NCI-H82 treated with DMSO at 0.1 percent for 48 hours (cell line): ENCODE measurements at regions not wholly inside any gene's neighbourhood (a gene's known extent, or its start where the extent isn't known, plus 50 kb on each side); places are given as distances from the start of the nearest gene placed in this dataset.
A peak's percentile ranks its signal among the peaks of the same experiment; 100 is the strongest.
"Not testable (repeated sequence)": the region's sequence is repeated elsewhere in the genome, so short reads cannot be mapped to it uniquely, and the experiment has no call there.

Experiments used
- DNase-seq: peaks from one replicate; lab custom pipeline; 2025; ENCODE audit not compliant: unreplicated experiment; lab: John Stamatoyannopoulos, UW

DNA sequence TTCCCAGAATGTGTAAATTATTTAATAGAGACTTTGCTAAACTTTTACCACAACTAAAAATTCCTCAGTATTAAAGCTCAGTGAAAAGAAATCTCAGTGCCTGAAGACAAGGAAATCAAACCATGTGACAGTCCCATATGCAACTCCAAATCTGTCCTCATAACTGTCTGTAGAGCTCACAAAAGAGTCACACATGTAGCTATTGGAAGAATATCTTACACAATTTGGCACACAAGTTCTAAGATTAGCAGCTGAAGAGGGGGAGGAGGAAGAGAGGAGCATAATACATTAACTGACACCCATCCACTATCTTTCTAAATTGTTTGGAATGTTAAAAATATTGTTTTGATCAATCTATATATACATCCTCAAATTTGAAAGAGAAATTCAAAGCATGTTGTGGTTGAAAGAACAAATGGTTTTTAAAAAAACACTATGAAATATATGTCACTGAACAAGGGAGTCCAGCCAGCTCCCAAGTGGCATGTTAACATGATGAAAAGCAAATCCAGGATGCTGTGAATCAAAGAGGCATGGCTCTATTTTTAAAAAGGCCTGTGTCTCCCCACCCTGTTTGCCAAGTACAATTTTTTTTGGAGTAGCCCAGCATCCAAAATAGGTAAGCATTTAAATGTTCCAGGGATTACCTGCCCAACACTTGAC, 126.3 kb upstream of the NANOGP8 start:
- DNase-seq = no peak

DNA sequence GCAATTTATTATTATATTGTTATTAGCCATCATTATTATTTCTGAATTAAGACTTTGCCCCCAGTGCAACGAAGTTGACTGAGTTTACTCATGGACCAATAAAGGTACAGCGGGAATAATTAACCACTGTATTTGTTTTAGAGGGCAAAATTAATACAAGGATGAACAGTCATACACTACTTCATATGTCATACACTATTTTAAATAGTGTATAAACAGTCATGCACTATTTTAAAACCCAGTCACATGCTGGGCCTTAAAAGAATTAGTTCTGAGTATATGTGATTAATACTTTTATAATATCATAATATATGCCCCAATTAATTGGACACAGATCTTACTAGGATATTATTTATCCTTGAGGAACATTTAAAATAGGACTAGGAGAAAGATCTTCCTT, 125.3 kb upstream of the NANOGP8 start:
- no peak for DNase-seq

DNA sequence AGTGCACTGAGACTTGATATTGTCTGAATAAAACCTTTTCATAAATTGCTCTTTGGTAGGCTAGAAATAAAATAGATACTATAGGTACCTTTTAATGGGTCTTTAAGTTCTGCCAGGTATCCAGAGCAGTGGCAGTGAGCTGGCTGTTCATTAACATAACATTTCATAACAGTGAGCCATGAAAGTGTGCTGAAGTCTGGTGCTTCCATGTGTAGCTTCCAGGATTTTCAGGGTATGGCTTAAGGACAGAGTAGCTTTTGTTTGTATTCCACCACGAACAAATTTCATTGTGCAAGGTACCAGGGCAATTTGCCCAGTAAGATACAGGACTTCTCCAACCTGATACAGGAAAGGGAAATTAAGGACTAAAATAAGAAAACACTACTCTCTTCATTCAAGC, 124.7 kb upstream of the NANOGP8 start:
- DNase-seq = no peak

DNA sequence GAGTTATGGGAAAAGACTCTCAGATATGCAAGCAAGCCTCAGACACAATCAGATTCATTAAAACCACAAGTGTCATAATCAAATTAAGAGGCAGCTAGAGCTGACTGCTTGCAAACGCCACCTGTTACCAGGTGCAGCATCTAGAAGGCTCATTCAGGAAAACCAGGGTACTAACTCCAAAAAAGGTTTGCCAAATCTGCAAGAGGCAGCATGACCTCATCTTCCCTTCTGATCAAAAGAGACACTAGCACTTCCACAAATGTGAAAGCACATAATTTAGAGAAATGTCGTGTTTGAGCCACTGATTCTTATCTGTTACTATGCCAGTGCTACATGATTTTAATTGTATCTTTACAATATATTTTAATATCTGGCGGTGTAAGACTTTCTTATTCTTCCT, 123.3 kb upstream of the NANOGP8 start:
- DNase-seq = no peak

DNA sequence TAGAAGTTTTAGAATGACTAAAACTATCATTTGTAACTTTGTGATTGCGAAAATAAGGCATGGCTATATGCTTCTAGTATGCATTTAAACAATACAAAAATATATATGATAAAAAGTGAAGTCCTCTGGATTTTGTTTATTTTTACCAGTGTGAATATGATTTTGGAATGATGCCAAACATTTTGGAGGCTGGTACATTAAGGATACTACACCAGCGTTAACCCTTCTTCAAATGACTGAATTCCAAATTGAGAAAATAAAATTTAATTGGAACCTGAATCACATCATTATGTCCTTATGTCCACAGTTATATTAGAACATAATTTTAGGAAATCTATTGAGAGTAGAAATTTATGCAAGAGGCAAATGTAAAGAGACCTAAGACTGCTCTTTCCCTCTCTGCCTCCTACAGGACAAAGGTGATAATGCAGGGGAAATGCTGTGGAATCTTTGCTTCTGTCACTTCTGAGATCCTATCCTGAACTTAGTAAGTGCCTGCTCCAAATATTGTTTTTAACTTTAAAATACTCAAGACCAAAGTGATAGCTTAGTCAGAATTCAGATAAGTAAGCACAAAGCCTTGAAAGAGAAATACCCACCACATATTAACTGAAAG, 121.1 kb upstream of the NANOGP8 start:
- DNase-seq = peak; percentile 11

DNA sequence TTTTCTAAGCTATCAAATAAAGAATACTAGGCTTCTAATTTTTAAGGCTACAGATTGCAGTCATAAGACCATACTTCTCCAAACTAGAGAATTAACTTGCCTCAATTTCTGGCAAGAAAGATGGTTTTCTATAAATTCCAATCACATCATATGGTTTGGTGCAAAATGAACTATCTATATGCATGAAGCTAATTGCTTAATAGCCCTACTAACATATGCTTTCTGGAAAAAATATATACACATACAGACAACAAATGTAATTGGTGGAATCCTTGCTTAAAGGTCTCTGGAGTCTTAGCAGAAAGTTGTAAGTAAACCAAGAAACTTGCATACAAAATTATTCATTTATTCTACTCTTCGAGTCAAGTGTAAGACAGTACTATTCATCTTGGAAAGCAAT, 113.1 kb upstream of the NANOGP8 start:
- no peak for DNase-seq

DNA sequence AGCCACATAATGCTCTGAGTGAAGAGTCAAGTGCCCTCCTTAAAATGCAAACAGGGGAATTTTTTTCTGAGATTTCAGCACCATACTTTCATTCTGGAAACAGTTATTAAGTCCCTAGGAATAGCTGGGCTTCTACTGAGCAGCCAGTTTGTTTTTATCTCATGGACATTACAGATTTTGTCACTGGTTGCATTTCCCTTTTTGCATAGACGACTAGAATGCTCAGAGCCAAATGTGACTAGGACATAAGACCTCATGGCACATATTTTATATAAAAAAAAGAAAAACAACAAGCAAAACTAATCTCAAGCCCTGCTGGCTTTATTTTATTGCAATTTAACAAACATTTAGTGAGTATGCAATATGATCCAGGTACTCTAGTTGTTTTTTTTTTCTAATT, 112.7 kb upstream of the NANOGP8 start:
- DNase-seq = no peak

DNA sequence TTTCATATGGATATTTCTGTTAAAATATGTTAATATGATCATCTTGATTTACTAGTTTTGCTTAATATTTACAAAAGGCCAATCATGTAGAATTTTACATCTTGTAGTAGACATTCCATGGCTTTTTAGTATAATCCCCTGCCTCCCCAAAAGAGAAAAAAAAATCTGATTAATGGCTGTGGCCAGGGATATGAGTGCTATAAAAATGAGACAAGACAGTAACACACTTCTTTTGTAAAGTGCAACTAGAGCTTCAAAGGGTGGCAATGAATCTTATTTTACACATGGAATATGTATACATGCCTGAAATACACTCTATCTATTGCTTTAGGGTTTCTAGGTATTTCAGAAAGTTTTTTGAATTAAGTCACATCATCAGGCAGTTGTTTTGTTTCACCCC, 112.2 kb upstream of the NANOGP8 start:
- DNase-seq = no peak

DNA sequence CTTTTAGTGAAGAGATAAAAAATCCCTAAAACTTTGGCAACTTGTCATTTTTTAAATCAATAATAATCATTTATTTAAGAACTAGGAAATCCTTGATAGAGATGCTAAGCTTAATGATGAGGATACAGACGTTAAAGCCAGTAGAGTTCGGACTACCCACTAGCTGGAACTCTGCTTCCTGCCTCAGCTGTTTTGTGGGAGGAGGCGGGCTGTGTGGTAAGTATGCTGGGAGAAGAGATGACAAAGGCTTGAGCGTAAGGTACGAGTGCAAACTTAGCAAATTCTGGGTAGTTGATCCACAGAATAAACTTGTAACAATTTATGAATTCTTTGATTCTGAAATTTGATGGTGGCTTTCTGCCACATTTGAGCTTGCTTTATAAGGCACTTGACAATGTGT, 111.2 kb upstream of the NANOGP8 start:
- DNase-seq = no peak

DNA sequence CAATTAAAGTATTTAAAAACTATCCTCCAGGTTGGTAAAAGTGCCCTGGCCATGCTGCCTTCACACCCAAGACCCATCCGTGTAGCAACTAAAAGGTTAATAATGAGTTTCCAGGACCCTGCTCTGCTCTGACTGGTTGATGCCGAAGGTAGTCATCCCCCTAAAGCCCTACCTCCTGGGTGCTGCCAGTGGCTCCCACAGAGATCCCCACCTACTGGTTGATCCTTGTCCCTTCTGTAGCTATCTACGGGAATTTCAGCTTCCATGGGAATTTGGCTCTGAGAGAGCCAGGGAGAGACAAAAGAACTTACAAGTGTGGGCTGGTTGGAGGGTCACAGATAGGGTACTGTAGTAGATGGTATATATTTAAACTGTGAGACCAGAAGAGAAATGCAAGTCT, 110.6 kb upstream of the NANOGP8 start:
- no peak for DNase-seq

DNA sequence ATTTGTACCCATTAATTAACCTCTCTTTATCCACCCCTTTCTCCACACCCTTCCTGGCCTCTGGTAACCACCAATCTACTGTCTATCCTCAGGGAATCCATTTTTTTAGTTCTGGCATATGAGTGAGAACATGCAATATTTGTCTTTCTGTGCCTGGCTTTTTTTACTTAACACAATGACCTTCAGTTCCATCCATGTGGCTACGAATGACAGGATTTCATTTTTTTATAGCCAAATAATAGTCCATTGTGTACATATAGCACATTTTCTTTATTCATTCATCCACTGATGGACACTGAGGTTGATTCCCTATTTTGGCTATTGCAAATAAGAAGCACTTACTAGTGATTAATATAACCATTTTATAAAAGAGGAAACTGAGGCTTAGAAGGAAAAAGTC, 109.9 kb upstream of the NANOGP8 start:
- no peak for DNase-seq

DNA sequence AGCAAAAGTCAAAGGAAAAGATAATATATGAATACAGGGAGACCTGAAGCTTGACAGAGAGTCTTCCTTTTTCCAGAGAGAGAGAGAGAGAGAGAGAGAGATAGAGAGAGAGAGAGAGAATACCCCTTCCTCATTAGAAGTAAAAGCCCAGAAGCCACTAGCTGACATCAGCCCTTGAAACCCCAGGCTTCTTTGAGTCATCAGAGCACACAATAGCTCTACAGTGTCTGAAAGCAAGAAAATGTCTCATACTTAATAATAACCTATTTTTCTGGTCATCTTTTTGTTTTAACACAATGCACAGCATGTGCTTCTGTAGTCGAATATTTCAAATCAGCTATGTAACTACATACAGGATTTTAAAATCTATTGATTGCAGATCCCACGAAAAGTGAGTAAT, 109.2 kb upstream of the NANOGP8 start:
- no peak for DNase-seq

DNA sequence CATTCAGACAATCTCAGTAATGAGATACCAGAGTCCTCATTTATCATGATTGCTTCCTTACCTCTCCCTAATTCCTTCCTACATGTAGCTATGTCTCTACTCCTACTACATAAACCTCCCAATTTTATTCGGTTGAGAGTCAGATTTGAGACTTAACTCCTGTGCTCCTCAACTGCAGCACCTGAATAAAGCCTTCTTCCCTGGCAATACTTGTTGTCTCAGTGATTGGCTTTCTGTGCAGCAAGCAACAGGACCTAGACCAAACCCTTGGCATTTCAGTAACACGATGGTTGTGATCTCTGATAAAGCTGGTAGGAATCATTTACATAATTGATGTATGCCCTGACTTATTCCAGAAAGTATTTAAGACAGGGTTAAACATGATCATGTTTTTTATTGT, 106.7 kb upstream of the NANOGP8 start:
- DNase-seq = no peak

DNA sequence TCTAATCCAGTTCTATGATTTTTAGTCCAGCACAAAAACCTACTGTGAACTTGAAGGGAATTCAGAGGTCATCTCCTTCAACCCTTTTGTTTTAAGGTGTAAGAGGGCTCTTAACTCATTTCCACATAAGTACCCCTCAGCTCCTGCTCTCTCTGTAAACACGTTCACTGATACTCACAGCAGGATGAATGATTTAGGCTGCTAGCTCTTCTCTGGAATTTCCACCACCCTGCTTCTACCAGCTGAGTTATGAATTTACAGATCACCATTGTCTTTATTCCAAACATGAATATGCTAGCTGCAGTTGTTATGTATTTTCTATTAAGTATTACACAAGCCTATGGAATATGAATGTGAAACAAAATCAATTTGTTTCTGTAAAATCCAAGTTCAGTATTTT, 101.3 kb upstream of the NANOGP8 start:
- DNase-seq = no peak

DNA sequence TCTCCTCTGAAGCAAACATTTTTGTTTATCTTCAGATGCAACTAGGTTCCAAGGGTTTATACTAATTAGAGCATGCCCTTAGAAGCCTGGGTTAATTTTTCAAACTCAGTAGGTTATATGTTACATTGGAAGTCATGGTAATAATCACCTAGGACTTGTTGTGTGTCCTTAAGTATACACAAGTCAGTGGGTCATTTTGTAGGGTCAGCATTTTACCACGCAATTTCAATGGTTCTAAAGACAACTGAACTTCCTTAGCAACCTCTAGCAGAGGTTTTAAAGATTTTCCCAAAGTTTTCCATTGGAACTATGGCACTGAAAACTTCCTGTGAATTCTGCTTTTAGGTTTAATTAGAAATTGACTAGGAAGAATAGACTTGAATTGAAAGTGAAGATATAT, 99.6 kb upstream of the NANOGP8 start:
- no peak for DNase-seq

DNA sequence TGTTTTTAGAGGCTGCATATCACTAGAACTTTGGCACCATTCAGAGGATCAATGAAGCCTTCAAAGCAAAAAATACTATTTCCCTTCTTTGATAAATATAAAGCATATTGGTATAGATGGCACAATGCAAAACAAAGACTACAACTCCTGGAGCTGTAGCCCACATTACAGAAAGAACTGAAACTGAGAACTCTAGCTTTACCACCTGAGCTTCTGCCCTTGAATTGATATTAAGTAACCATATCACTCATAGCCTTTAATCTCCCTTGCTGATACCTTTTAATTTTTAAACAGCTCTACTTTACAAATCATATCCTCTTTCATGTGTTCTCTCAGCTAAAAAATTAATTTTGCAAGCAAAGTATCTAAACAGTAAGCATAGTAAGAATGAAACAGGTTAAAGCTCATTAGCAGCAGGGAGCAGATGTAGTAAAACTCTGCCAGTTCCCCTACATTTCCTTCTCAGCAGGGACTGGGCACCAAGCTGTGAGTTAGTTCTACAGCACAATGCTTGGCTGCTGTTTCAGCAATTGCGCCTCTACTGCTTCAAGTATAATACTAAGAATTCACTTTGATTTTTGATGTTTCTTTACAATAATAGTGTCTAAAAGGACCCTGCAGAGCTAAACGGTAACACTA, 97.9 kb upstream of the NANOGP8 start:
- peak; percentile 22 for DNase-seq

DNA sequence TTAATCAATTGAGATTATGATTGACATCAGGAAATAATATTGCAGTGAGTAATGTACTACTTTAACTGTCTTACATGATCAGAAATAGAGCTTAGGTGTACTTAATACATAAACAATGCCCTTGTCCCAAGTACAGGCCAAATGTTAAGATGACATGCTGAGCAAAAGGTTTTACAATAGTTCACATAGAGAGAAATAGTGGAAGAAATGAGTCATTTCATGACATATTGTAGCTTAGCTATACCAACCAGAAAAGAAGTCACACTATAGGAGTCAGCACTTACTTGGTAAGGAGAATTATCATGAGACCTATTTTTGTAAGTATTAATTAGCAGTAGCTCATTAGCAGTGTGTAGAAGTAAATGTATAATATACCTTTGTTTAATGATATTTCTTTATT, 96.4 kb upstream of the NANOGP8 start:
- DNase-seq = no peak

DNA sequence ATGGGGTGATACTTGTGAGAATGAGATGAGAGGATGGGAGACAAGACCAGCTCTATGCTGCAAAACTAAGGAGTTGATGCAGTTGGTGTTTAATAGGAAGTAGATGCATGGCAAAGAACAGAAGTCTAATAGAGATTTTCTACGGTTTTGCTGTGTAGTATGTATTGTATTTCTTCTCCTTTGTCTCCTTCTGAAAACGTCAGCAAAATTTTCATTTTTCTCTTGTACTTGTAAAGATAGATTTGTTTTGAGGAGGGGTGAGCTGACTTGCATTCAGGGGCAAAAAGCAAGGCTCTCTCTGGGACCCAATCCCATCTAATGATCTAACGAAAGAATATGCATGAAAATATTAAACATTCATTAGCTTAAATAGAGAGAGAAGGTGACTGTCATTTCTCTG, 94.6 kb upstream of the NANOGP8 start:
- DNase-seq = no peak

DNA sequence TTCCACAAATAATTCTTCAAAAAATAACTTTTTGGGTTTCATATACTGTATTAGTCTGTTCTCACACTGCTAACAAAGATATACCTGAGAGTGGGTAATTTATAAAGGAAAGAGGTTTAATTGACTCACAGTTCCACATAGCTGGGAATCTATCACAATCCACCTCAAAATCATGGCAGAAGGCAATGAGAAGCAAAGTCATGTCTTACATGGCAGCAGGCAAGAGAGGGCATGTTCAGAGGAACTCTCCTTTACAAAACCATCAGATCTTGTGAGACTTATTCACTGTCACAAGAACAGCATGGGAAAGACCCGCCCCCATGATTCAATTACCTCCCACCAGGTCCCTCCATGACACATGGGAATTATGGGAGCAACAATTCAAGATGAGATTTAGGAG, 93.1 kb upstream of the NANOGP8 start:
- DNase-seq = not testable (repeated sequence)

DNA sequence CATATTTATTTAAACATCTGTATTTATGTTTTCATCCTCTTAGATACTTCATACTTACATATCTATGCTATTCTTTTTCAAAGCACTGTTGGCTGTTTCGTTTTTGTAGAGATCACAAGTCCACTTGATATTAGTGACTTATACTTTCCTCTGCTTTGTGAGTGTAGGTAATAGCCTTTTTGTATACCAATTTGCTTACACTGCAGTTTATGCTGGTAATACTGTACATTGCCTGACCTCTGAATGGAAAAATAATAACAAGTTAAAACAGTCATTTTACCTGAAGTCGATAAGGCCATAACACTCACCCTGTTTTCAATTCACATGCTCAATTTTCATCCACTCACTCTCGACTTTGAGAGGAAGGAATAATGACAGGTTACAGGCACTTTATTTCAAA, 89.9 kb upstream of the NANOGP8 start:
- no peak for DNase-seq

DNA sequence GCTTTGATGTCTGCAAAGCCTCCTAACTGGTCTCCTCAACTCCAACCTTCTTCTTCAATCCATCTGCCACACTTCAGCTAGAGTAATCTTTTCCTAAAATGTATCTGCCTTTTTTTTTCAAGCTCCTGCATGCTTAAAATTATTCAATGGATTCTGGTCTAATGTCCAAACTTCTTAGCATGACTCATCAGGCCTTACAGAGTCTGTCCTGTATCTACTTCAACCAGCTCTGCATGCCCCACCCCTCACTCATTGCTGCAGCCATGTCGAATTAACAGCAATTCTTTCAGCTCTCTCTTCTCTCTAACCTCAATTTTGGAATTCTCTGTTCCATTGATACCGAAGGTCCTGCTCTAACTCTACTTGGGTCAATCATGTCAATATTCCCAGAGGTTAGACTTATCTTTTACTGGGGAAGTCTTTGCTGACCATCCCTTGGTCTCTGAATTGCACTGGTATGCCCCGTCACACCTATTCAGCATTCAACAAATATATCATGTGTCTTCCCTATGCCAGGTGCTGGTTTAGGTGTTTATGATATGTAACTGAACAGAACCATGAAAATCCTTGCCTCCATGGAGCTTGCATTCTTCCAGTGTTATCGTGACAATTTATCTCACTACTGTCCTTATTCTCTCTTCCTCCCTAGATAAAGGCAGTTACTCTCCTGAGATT, 88.5 kb upstream of the NANOGP8 start:
- no peak for DNase-seq

DNA sequence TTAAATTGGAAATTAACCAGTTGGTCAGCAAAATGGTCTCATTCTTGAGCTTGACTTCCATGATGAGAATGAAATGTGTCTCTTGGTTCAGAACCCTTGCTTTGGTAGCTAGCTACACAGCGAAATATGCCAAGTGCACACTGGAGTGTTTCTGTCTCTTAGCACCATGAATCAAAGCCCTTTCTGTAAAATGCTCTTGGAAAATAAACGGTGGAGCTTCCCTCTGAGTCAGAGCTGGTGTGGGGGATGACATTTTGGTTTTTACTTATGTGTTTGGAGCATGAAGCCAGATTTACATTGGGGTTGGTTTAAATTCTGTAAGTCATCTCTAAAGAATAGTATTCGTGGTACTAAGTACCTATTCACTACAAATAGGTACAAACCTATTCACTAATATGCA, 85.1 kb upstream of the NANOGP8 start:
- DNase-seq = no peak
